IMR-90 (cell line): ENCODE measurements at regions not wholly inside any gene's neighbourhood (a gene's known extent, or its start where the extent isn't known, plus 50 kb on each side); places are given as distances from the start of the nearest gene placed in this dataset.

Experiments used
- ATAC-seq: fragments of 200-7000 bp; cut with Tn5 transposase; 2 replicates; pipeline ENCODE4 v1.9.1; 2020; ENCODE audit warnings: low read depth, mild to moderate bottlenecking, moderate library complexity
- BruUV-seq: library from RNA; stranded (reverse); fragments of 400-500 nt; replicated peaks from 2 replicates; lab custom pipeline; 2021; lab: Mats Ljungman, UMichigan
- CTCF ChIA-PET: fragments of 300-600 bp; formaldehyde crosslinking; extraction: SDS; loops from one replicate; lab custom pipeline; 2021; ENCODE audit warnings: antibody characterized with exemption; lab: Yijun Ruan, JAX
- POLR2A ChIA-PET: fragments of 300-600 bp; sonication (Branson Sonifier 250); formaldehyde crosslinking; loops from one replicate; lab custom pipeline; 2022; ENCODE audit warnings: antibody characterized with exemption; ENCODE audit not compliant: unreplicated experiment; lab: Charles Lee
- DNase-seq: peaks from one replicate; pipeline ENCODE4 v3.0.0; 2013
- H2AFZ ChIP-seq: replicated peaks from 2 replicates; pipeline ENCODE3; 2013; ENCODE audit warnings: low read length, mild to moderate bottlenecking; ENCODE audit not compliant: poor library complexity
- H2AK5ac ChIP-seq: 2 replicates; pipeline ENCODE4 v1.6.1; 2013; ENCODE audit warnings: low read depth, low read length, inconsistent platforms
- H2AK9ac ChIP-seq: replicated peaks from 2 replicates; pipeline ENCODE3; 2013; ENCODE audit warnings: mild to moderate bottlenecking, low read depth, low read length, moderate library complexity; ENCODE audit not compliant: poor library complexity
- H2BK120ac ChIP-seq: 2 replicates; pipeline ENCODE4 v1.6.1; 2013; ENCODE audit warnings: low read depth, low read length, inconsistent platforms
- H2BK15ac ChIP-seq: 3 replicates; pipeline ENCODE4 v1.6.1; 2013; ENCODE audit warnings: low read depth, low read length, inconsistent platforms
- H2BK20ac ChIP-seq: 2 replicates; pipeline ENCODE4 v1.6.1; 2013; ENCODE audit warnings: low read depth, mild to moderate bottlenecking, inconsistent platforms, low read length, moderate library complexity
- H2BK5ac ChIP-seq: 2 replicates; pipeline ENCODE4 v1.6.1; 2013; ENCODE audit warnings: mild to moderate bottlenecking, low read depth, low read length, inconsistent platforms; ENCODE audit not compliant: poor library complexity, severe bottlenecking
- H3K14ac ChIP-seq: replicated peaks from 2 replicates; pipeline ENCODE4 v1.6.1; 2013; ENCODE audit warnings: low read depth, low read length, inconsistent platforms
- H3K18ac ChIP-seq: 2 replicates; pipeline ENCODE4 v1.6.1; 2013; ENCODE audit warnings: low read depth, low read length, control low read depth
- H3K23ac ChIP-seq: 2 replicates; pipeline ENCODE4 v1.6.1; 2013; ENCODE audit warnings: low read depth, low read length, inconsistent platforms
- H3K27ac ChIP-seq: 2 replicates; pipeline ENCODE4 v1.5.1; 2013; ENCODE audit warnings: mild to moderate bottlenecking, control low read depth, low read length; ENCODE audit not compliant: insufficient read depth
- H3K27me3 ChIP-seq: 2 replicates; pipeline ENCODE4 v1.6.1; 2013; ENCODE audit warnings: low read length; ENCODE audit not compliant: control insufficient read depth, insufficient read depth
- H3K36me3 ChIP-seq: 2 replicates; pipeline ENCODE4 v1.6.1; 2013; ENCODE audit warnings: low read length, mixed read lengths; ENCODE audit not compliant: control insufficient read depth, insufficient read depth
- H3K4ac ChIP-seq: 2 replicates; pipeline ENCODE4 v1.6.1; 2013; ENCODE audit warnings: low read depth, low read length, inconsistent platforms
- H3K4me1 ChIP-seq: 2 replicates; pipeline ENCODE4 v1.6.1; 2013; ENCODE audit warnings: low read length, mixed read lengths; ENCODE audit not compliant: control insufficient read depth, insufficient read depth
- H3K4me2 ChIP-seq: 2 replicates; pipeline ENCODE4 v1.6.1; 2013; ENCODE audit warnings: low read depth, mild to moderate bottlenecking, control low read depth, low read length, moderate library complexity
- H3K4me3 ChIP-seq: 2 replicates; pipeline ENCODE4 v1.5.1; 2013; ENCODE audit warnings: low read depth, mild to moderate bottlenecking, control low read depth, low read length, moderate library complexity; ENCODE audit not compliant: insufficient read depth
- H3K56ac ChIP-seq: 2 replicates; pipeline ENCODE4 v1.6.1; 2013; ENCODE audit warnings: low read length, inconsistent platforms; ENCODE audit not compliant: insufficient read depth; ENCODE audit errors: extremely low read depth
- H3K79me1 ChIP-seq, 2 experiments: 2 replicates each; pipeline ENCODE4 v1.6.1; 2013; ENCODE audit warnings: low read length in 2 of 2, inconsistent platforms in 1 of 2, low read depth in 1 of 2
- H3K9ac ChIP-seq: 2 replicates; pipeline ENCODE4 v1.6.1; 2013; ENCODE audit warnings: low read depth, low read length, control low read depth
- H3K9me1 ChIP-seq: 2 replicates; pipeline ENCODE4 v1.6.1; 2013; ENCODE audit warnings: low read length, inconsistent platforms; ENCODE audit not compliant: insufficient read depth
- H3K9me3 ChIP-seq: 2 replicates; pipeline ENCODE4 v1.6.1; 2013; ENCODE audit warnings: low read length; ENCODE audit not compliant: control insufficient read depth, insufficient read depth
- H4K20me1 ChIP-seq: 2 replicates; pipeline ENCODE4 v1.6.1; 2013; ENCODE audit warnings: low read length, inconsistent platforms; ENCODE audit not compliant: insufficient read depth
- H4K5ac ChIP-seq: 2 replicates; pipeline ENCODE4 v1.6.1; 2013; ENCODE audit warnings: mild to moderate bottlenecking, low read depth, low read length, control low read depth
- H4K8ac ChIP-seq, 2 experiments: 2 replicates each; pipeline ENCODE4 v1.6.1; 2013; ENCODE audit warnings: low read depth in 2 of 2, low read length in 2 of 2, control low read depth in 1 of 2, inconsistent platforms in 1 of 2
- H4K91ac ChIP-seq: 2 replicates; pipeline ENCODE4 v1.6.1; 2013; ENCODE audit warnings: low read depth, low read length, inconsistent platforms; ENCODE audit not compliant: insufficient read depth
- BHLHE40 ChIP-seq: fragments of 150-350 bp; IDR thresholded peaks from 2 replicates; pipeline ENCODE4 v1.6.1; 2016; ENCODE audit warnings: mild to moderate bottlenecking, low read depth, low read length
- CEBPB ChIP-seq: IDR thresholded peaks from 2 replicates; pipeline ENCODE4 v1.6.1; 2012; ENCODE audit warnings: low read depth, low read length, improper control_type of control experiment
- CHD1 ChIP-seq: IDR thresholded peaks from 2 replicates; pipeline ENCODE4 v1.6.1; 2012; ENCODE audit warnings: low read depth, low read length, improper control_type of control experiment
- ELK1 ChIP-seq: fragments of 150-350 bp; IDR thresholded peaks from 2 replicates; pipeline ENCODE4 v1.6.1; 2016; ENCODE audit warnings: low read depth, mild to moderate bottlenecking, low read length, moderate library complexity, borderline replicate concordance
- FOS ChIP-seq: fragments of 150-350 bp; IDR thresholded peaks from 2 replicates; pipeline ENCODE4 v1.6.1; 2016; ENCODE audit warnings: low read depth, low read length
- MAFK ChIP-seq: IDR thresholded peaks from 2 replicates; pipeline ENCODE4 v1.6.1; 2012; ENCODE audit warnings: low read depth, low read length, improper control_type of control experiment
- MAZ ChIP-seq: IDR thresholded peaks from 2 replicates; pipeline ENCODE4 v1.6.1; 2012; ENCODE audit warnings: low read depth, mild to moderate bottlenecking, low read length, improper control_type of control experiment, moderate library complexity, borderline replicate concordance
- MXI1 ChIP-seq: IDR thresholded peaks from 2 replicates; pipeline ENCODE4 v1.6.1; 2012; ENCODE audit warnings: low read depth, mild to moderate bottlenecking, low read length, moderate library complexity, borderline replicate concordance
- NFE2L2 ChIP-seq: fragments of 150-350 bp; IDR thresholded peaks from 2 replicates; pipeline ENCODE4 v1.6.1; 2016; ENCODE audit warnings: low read depth, mild to moderate bottlenecking, low read length
- POLR2A ChIP-seq: IDR thresholded peaks from 2 replicates; pipeline ENCODE4 v1.6.1; 2012; ENCODE audit warnings: mild to moderate bottlenecking, low read depth, low read length
- RAD21 ChIP-seq: IDR thresholded peaks from 2 replicates; pipeline ENCODE4 v1.6.1; 2012; ENCODE audit warnings: low read length, improper control_type of control experiment
- RCOR1 ChIP-seq: IDR thresholded peaks from 2 replicates; pipeline ENCODE4 v1.6.1; 2012; ENCODE audit warnings: mild to moderate bottlenecking, low read length, improper control_type of control experiment; ENCODE audit not compliant: insufficient replicate concordance
- RFX5 ChIP-seq: IDR thresholded peaks from 2 replicates; pipeline ENCODE4 v1.8.0; 2012; ENCODE audit warnings: low read depth, mild to moderate bottlenecking, low read length, moderate library complexity
- SMC3 ChIP-seq: fragments of 150-350 bp; IDR thresholded peaks from 2 replicates; pipeline ENCODE4 v1.6.1; 2016; ENCODE audit warnings: low read depth, mild to moderate bottlenecking, antibody characterized with exemption, low read length, moderate library complexity
- USF2 ChIP-seq: fragments of 150-350 bp; IDR thresholded peaks from 2 replicates; pipeline ENCODE4 v1.6.1; 2017; ENCODE audit warnings: mild to moderate bottlenecking, antibody characterized with exemption, low read length, low read depth
- WGBS, 2 experiments: methylation state at CpG; one replicate each; pipeline versions ENCODE4 v1.1.5 to v1.1.7; 2013; ENCODE audit warnings: missing lambda C conversion rate in 2 of 2; ENCODE audit not compliant: insufficient read length in 1 of 2; ENCODE audit errors: extremely low coverage in 2 of 2; 5-methylcytosine and 5-hydroxymethylcytosine counted together
- dilution Hi-C: fragments of 300-500 bp; cut with HindIII; formaldehyde crosslinking; loops from one replicate; pipeline ENCODE4 v1.14.3; 2018; ENCODE audit warnings: low sequenced_read_pairs; ENCODE audit not compliant: unreplicated experiment
- in situ Hi-C: fragments of 300-500 bp; cut with MboI; formaldehyde crosslinking; loops from 3 replicates; pipeline ENCODE4 v1.14.3; 2019; ENCODE audit warnings: low sequenced_read_pairs, inconsistent platforms, mixed read lengths
- intact Hi-C: fragments of 100-400 bp; cut with micrococcal nuclease; formaldehyde crosslinking; loops from 2 replicates; pipeline ENCODE4 v1.10.0; 2022
- TF ChIP-seq, protein P1 (sequence below): conservative IDR thresholded peaks from 2 replicates; pipeline ENCODE4 v1.5.1; 2012; ENCODE audit warnings: mild to moderate bottlenecking, low read depth, low read length, improper control_type of control experiment

DNA sequence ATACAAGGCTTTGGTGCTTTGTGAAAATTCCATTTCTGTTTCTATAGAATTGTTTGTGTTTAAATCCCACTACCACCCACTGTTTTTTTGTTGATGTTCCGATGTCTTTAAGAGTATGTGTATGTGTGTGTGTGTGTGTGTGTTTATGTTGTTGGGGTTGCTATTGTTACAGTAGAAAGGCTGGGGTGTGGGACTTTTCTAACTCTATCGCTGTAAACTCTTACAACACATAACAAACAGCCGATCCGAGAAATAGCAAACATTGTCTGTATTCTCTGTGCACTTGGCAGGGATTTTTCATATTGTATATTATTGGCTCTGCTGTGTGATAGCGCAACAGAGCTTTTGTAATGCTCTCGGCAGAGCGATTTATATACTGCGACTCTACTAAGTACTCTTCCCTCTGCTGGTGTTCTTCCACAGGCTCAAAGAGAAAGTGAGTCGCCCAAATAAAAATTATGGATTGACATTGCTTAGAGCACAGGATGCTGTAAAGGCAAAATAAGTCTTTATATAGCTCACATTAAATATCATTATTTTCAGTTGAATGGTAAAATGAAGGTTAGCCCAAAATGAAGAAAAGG lies 492.2 kb upstream of the ARRDC3 start:
- BruUV-seq: no TSS peak
- ChIA-PET POLR2A (no interaction called here), CTCF (interaction anchor here (0.6 kb wide), 1 partner anchor 1256 kb away, joined by 3 read pairs; no protein-coding TSS in a partner anchor)
- TF ChIP-seq BHLHE40 (no peak), RCOR1 (no peak), ELK1 (no peak), CHD1 (no peak), MAZ (no peak), SMC3 (no peak), NFE2L2 (no peak), RAD21 (no peak), RFX5 (no peak), POLR2A (no peak), CEBPB (no peak), MXI1 (no peak), MAFK (no peak), USF2 (no peak), FOS (no peak)
- TF ChIP-seq, protein P1, sequence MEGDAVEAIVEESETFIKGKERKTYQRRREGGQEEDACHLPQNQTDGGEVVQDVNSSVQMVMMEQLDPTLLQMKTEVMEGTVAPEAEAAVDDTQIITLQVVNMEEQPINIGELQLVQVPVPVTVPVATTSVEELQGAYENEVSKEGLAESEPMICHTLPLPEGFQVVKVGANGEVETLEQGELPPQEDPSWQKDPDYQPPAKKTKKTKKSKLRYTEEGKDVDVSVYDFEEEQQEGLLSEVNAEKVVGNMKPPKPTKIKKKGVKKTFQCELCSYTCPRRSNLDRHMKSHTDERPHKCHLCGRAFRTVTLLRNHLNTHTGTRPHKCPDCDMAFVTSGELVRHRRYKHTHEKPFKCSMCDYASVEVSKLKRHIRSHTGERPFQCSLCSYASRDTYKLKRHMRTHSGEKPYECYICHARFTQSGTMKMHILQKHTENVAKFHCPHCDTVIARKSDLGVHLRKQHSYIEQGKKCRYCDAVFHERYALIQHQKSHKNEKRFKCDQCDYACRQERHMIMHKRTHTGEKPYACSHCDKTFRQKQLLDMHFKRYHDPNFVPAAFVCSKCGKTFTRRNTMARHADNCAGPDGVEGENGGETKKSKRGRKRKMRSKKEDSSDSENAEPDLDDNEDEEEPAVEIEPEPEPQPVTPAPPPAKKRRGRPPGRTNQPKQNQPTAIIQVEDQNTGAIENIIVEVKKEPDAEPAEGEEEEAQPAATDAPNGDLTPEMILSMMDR: no peak
- Histone ChIP-seq H2AK9ac (no peak overlapping the region), H3K9me3 (no peaks in the 10 kb centered on the region), H3K56ac (no peak overlapping the region), H4K5ac (no peak overlapping the region), H3K4me1 (no peaks in the 10 kb centered on the region), H3K9ac (no peak overlapping the region), H3K14ac (no peak overlapping the region), H3K27me3 (no peaks in the 10 kb centered on the region), H3K4me3 (no peak overlapping the region), H2BK120ac (no peak overlapping the region), H4K91ac (no peak overlapping the region), H3K36me3 (no peaks in the 10 kb centered on the region), H4K8ac (no peak overlapping the region), H2BK15ac (no peak overlapping the region), H3K23ac (no peak overlapping the region), H2AFZ (no peak overlapping the region), H3K27ac (no peak overlapping the region), H2BK20ac (no peak overlapping the region), H2AK5ac (no peak overlapping the region), H3K4ac (no peak overlapping the region), H3K18ac (no peak overlapping the region), H3K9me1 (no peaks in the 10 kb centered on the region), H3K4me2 (peak overlapping the region; percentile 40; the same call in 1 of the 2 replicates), H4K20me1 (no peaks in the 10 kb centered on the region), H2BK5ac (no peak overlapping the region), H3K79me1 (no peaks in the 10 kb centered on the region)
- intact Hi-C loops: no loop called here
- DNase-seq: no peak
- ATAC-seq: no peak; the same call in 1 of the 2 replicates
- no CpG with 5 or more reads among the region's 9 CpGs for WGBS, 2 experiments
- in situ Hi-C loops: no loop called here
- dilution Hi-C loops: no loop called here
